ENCODE measurements at regions not wholly inside any gene's neighbourhood (a gene's known extent, or its start where the extent isn't known, plus 50 kb on each side); places are given as distances from the start of the nearest gene placed in this dataset.
"Not testable (repeated sequence)": the region's sequence is repeated elsewhere in the genome, so short reads cannot be mapped to it uniquely, and the experiment has no call there.

DNA sequence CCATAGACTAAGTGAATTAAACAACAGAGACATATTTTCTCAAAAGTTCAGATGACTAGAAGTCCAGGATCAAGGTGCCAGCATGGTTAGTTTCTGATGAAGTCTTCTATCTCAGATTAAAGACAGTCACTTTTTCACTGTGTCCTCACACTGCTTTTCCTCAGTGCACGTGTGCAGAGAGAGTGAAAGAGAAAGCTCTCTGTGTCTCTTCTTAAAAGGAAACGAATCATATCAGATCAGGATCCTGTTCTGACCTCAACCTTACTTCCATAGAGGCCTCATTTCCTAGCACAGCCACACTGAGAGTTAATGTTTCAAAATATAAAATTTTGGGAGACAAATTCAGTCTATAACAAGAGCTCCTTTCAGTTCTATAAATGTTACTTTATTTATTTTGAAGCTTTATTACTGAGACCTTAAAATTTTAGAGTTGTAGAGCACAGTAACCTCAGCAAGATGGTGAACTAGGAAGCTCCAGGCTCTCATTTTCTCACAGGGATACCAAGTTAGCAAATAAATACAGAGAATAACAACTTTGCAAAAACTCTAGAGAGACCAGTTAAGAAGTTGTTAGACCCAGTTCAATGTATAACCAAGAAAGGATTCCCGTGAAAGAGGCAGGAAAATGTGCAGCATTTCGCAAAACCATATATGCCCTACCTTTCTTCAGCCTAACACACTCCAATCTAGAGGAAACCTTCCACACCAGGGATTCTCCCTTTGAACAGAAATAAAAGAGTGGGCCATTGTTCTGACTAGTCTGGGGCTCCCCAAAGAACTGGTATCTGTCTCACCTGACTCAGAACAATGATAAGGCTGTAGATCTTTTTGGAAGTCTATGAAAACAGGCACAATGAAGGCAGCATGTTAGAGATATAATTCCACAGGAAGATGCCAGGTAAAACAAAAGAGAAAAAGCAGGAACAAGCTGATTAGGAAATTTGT is 372.2 kb downstream of the MRPL39 start:
- DNase-seq (ENCODE audit: low read depth) = no peak

GRCh38 chr21:25220954-25221353 is 386.3 kb downstream of the MRPL39 start:
- no peak for DNase-seq (ENCODE audit: low read depth)

DNA sequence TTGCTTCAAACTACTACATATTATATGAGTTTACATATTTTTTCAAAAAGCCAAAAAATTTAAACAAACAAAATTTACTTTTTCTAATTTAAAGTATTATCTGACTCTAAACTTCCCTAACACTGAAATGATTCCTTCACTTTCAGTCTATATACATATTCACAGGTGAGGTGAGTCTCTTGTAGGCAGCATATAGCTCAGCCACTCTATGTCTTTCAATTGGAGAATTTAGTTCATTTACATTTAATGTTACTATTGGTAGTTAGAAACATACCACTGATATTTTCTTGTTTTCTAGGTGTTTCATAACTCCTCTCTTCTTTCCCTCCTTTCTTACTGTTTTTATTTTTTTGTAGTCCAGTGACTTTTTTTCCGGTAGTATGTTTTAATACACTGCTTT is 387.1 kb downstream of the MRPL39 start:
- no peak for DNase-seq (ENCODE audit: low read depth)

DNA sequence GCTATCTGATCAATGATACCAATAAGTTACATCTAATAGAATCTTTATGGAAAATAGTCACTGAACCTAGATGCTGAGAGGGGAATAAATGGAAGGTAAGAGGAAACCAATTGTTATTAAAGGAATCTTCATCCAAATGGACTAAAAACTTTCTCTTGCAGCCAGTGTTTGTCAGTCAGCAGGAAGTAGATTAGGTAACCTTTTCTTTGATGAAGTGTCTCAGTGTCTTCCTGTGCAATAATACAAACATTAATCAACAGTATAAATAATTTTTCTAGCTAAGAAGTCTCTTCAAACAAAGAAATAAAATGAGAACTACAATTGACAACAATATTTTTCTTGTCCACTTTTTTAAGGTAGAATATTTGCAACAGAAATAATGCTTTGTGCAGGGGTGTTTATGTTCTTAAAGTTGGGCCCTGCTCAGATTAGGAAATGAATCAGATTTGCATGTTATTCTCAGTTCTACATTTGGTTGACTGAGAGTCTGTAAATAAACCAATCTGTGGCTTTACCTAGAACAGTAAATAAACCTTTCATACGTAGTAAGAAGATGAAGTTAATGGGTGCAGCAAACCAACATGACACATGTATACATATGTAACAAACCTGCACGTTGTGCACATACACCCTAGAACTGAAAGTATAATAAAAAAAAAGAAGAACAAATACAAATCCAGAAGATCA is 391.4 kb downstream of the MRPL39 start:
- DNase-seq (ENCODE audit: low read depth) = no peak

GRCh38 chr21:25214676-25215075 is 392.6 kb downstream of the MRPL39 start:
- DNase-seq (ENCODE audit: low read depth) = no peak

DNA sequence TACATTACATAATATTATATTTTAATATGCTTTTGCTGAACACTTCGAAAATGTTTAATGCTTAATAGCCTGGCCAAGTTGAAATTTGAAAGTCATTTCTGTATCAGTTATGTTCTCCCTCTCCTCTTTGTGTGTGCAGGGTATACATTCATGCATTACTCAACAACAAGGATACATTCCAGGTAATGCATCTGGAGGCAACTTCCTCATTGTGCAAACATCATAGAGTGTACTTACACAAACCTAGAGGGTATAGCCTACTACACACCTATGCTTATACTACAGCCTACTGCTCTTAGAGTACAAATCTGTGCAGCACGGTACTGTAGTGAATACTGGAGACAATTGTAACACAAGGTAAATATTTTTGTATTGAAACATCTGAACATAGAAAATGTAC is 407.3 kb downstream of the MRPL39 start:
- DNase-seq (ENCODE audit: low read depth) = no peak

- DNase-seq (ENCODE audit: low read depth) = no peak
Observed at GRCh38 chr21:25191141-25191540, 416.1 kb downstream of the MRPL39 start.

DNA sequence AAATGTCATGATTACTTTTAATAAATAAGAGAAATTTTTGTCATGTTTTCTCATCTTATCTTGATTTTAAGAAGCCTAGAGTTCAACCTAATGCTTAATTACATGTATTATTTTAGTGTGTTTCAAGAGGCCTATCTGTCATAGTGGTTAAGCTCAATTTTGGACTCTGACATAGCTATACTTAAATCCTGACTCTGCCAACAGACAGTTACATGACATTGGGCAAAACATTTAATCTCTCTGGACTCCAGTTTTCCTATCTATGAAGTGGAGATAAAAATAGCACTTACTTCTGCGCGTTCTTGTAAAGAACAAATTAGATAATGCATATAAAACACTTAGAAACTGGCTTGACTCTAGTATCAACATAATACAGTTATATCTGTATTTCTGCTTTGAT is 417.8 kb downstream of the MRPL39 start:
- DNase-seq (ENCODE audit: low read depth) = no peak

DNA sequence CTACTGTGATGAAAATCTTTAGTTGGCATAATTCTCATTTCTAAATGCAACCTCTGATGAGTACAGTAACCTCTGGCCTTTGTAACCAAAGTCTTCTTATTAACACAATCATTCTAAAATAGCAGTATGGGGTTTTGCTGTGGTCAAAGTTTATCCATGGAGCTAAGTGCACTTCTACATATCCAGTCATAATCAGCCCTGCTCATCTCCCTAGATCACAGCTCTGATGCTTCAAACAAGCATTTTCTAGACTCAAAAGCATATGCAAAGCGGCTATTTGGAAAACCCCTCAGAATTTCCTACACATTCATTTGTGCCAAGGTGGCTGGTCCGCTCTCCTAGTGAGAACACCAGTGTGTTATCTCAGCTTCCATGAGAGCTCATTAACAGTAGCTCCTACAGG is 418.6 kb downstream of the MRPL39 start:
- no peak for DNase-seq (ENCODE audit: low read depth)

DNA sequence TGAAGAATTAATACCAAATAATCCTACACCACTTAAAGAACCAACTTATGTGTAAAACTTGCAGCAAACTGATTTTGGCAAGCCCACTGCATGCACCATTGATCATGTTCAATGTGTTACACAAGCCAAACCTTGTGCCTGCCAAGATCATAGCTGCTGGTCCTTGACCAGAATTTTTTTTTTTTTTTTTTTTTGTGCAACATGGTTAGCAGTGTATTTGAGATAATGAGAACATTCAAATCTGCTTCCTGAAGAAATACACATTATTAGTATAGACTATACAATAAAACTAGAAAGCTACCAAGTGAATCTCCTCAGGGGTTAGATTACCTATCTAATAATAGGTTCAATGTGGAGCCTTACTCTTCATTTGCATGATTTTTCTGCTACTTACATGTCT is 421.0 kb downstream of the MRPL39 start:
- DNase-seq (ENCODE audit: low read depth) = no peak

DNA sequence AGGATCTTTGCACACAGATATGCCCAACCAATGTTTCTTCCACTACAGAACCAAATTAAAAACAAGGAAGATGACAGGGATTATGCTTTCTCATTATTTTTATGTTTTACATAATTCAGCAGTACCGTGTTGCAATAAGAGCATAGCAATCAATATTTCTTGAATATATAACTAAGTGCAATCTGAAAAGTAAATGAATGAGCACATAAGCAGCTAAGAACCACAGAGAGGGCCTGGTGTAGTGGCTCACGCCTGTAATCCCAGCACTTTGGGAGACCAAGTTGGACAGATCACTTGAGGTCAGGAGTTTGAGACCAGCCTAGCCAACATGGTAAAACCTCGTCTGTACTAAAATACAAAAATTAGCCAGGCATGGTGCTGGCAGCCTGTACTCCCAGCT is 423.7 kb downstream of the MRPL39 start:
- DNase-seq (ENCODE audit: low read depth) = no peak

DNA sequence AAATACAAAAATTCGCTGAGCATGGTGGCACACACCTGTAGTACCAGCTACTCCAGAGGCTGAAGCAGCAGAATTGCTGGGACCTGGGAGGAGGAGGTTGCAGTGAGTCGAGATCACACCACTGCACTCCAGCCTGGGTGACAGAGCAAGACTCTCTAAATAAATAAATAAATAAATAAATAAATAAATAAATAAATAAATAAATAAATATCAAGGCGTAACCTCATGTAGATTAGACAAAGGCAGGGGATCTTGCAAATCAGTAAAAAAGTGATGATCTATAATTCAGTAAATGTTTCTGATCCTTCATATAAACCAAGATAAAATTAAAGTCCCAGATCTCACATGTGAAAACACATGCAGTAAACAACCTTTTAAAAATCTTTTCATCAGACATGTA is 425.6 kb downstream of the MRPL39 start:
- DNase-seq (ENCODE audit: low read depth) = not testable (repeated sequence)

DNA sequence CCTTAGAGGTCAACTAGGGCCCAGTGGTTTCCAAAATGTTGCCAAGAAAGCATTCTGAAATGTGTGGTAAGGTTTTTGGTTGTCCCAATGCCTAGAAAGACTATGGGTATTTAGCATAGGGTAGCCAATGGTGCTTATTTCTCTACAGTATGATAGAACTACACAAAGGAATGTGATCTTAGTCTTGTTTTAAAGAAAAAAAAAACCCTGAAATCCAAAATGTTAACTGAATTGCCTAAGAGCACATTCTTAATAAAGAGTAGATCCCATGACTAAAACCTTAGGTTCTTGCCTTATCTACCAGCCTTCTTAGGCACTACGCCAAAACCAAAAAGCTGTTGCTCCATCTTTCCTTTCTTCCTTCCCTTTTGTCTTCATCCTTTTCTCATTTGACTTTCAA is 428.2 kb downstream of the MRPL39 start:
- peak; percentile 8 for DNase-seq (ENCODE audit: low read depth)

DNA sequence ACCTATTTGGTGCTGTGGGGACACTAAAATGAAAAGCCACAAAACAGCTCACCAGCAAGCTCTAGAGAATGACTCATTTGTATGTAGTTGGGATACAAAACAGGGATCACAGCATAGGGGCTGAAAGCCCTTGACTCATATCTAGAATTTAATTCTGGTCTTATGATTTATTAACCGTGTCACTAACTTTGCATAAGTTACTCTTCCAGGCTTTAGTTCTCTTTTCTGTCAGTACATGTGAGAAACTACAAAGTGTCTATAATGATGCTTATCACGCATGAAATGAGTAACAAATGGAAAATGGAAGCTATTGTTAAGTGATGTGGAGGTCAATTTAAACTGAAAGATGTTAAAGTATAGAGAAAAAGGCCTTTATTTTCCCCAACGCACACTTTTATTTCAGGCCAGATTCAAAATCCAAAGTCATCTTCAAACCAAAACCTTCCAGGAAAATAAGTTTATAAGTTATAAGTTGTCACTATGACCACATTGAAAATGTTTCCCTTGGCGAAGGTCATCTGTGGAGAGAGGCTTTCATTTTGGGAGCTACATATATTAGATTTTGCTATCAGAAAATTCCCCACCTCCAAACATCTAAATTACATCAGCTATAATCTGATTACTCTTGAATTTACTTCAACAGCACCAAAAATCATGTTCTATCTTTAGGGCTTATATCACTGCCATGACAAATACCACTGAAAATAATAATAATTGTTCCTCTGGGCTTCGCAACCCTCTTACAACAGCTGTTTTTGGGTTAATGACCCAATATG is 430.5 kb downstream of the MRPL39 start:
- DNase-seq (ENCODE audit: low read depth) = no peak

DNA sequence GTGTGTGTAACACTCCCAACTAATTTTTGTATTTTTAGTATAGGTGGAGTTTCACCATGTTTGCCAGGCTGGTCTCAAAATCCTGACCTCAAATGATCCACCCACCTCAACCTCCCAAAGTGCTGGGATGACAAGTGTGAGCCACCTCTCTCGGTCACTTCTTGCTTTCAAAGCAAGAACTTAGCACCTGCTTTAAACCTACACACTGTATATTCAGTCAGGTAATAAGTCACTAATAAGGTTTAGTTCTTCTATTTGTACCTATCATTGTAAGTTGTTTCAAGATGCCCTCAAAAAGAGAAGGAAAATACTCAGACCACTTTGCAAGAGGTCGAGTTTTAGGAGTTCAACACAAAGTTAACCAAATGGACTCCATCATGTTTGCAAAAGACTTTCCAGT is 431.3 kb downstream of the MRPL39 start:
- no peak for DNase-seq (ENCODE audit: low read depth)

GRCh38 chr21:25171438-25171837 is 435.8 kb downstream of the MRPL39 start:
- DNase-seq (ENCODE audit: low read depth) = peak; percentile 17

DNA sequence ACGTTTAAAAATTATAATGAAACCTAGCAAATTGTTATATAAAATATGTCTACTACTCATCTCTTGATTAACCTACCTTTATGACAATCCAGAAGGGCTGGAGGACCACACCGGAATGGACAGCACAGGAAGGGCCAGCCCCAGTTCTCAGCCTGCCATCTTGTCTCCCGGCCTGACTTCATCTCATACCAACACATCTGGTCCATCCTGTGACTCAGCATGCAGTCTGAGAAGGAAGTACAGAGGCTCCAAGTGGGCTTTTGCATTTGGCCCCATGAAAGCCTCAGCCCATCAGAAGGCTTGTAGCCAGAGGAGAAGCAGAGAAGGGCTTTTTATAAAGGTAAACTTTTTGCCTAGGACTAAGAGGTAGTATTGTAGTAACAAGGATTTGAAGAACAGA is 436.6 kb downstream of the MRPL39 start:
- DNase-seq (ENCODE audit: low read depth) = no peak

DNA sequence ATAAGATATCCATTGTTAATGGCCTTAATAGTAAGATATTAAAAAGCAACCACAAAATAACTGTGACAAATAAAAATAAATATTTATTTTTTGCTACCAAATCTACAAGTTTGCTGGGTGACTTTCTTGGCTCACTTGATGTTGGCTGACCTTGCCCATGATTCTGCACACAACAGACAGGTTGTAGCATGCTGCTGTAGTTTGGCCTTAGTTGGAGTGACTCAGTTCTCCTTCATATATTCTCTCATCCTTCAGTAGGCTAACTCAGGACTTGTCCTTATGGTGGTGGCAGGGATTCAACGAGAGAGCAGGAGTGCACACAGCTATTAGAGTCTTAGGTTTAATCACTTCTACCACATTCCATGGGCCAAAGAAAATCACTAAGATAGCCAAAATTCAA is 437.9 kb downstream of the MRPL39 start:
- DNase-seq (ENCODE audit: low read depth) = no peak

DNA sequence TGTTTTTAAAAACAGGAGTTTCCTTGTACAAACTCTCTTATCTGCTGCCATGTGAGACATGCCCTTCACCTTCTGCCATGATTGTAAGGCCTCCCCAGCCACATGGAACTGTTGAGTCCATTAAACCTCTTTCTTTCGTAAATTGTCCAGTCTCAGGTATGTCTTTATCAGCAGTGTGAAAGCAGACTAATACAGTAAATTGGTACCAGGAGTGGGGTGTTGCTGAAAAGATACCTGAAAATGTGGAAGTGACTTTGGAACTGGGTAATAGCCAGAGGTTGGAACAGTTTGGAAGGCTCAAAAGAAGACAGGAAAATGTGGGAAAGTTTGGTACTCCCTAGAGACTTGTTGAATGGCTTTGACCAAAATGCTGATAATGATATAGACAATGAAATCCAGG is 440.4 kb downstream of the MRPL39 start:
- DNase-seq (ENCODE audit: low read depth) = not testable (repeated sequence)

GRCh38 chr21:25161571-25161970 is 445.7 kb downstream of the MRPL39 start:
- no peak for DNase-seq (ENCODE audit: low read depth)

- not testable (repeated sequence) for DNase-seq (ENCODE audit: low read depth)
Observed at GRCh38 chr21:25155020-25155419, 452.3 kb downstream of the MRPL39 start.

- DNase-seq (ENCODE audit: low read depth) = no peak
Observed at GRCh38 chr21:25149022-25149421, 458.3 kb downstream of the MRPL39 start.

- no peak for DNase-seq (ENCODE audit: low read depth)
Observed at GRCh38 chr21:25139414-25139813, 467.9 kb downstream of the MRPL39 start.
